GM18508 (cell line): ENCODE measurements at regions not wholly inside any gene's neighbourhood (a gene's known extent, or its start where the extent isn't known, plus 50 kb on each side); places are given as distances from the start of the nearest gene placed in this dataset.

ENCODE experiments used
- ATAC-seq: cut with Tn5 transposase; IDR thresholded peaks from one replicate; pipeline ENCODE4 v1.9.1; 2021; ENCODE audit warnings: moderate number of reproducible peaks; ENCODE audit not compliant: insufficient read depth, unreplicated experiment

GRCh38 chr4:112885897-112886296 lies 163.6 kb upstream of the ANK2 start:
- no peak for ATAC-seq

- no peak for ATAC-seq
These were observed 160.8 kb upstream of the ANK2 start for GRCh38 chr4:112888622-112889021.

- ATAC-seq = no peak
These were observed 160.3 kb upstream of the ANK2 start for GRCh38 chr4:112889199-112889598.

GRCh38 chr4:112889619-112890527 lies 159.6 kb upstream of the ANK2 start:
- no peak for ATAC-seq

- ATAC-seq = no peak
These were observed 155.0 kb upstream of the ANK2 start for GRCh38 chr4:112894480-112894879.

- ATAC-seq = no peak
These were observed 154.5 kb upstream of the ANK2 start for GRCh38 chr4:112894951-112895350.

DNA sequence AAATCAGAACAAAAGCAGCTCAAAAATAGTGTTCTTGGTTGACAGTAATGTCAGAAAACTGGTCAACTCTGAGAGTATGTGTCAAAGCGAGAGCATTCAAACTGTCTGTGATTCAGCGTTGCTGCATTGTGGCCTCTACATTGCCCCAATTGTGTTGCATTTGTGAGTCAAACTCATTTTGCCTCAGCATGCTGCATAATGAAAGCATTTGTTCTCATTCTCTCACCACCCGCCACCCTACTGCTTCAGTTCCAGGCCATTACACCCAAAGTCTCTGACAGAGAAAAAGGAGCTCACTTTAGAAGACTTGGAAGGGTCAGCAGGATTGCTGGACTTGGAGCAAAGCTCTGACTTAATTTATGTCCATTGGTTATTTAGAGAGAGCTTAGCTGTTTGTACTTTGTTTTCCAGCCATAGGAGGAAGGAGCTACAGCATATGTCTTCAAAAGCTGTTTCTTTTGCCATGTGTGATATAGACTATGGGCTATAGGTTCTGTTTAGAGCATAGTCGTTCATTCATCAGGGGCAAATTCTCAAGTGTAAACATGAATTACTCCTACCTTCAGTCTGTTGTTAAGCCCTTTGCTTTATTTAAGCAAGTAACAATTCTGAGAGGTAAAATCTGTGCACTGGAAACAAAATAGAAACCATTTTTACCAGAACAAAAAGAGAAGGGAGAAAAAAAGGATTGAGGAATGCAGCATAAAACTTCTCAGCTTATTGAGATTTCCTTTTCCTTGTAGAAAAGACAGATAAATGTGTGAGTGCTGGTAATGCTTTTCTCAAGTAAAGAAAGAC lies 153.4 kb upstream of the ANK2 start:
- no peak for ATAC-seq

DNA sequence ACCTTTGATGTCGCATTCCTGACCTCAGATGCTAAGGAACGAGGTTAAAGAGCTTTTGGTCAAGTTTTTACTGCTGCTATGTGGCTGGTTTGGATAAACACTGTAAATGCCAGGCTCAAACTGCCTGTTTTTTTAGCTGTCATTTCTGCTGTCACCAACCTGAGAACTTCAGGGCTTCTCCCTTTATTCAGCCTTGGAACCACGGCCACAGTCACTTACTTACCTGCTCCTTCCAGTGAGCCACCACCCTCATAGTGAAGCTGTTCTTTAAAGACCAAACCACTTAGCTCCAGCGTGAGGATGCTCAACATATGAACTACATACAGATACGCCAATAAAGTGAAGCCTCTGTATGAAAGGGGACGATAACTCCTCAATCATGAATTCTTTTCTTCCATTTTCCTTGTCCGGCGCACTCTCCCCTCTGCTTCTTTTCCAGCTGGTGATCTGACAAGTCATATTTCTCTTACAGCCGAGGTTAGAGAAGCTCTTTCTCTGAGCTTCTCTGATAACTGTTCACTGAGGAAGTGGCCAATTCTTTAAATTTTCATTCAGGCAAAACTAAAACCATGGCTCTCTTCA lies 152.8 kb upstream of the ANK2 start:
- no peak for ATAC-seq

DNA sequence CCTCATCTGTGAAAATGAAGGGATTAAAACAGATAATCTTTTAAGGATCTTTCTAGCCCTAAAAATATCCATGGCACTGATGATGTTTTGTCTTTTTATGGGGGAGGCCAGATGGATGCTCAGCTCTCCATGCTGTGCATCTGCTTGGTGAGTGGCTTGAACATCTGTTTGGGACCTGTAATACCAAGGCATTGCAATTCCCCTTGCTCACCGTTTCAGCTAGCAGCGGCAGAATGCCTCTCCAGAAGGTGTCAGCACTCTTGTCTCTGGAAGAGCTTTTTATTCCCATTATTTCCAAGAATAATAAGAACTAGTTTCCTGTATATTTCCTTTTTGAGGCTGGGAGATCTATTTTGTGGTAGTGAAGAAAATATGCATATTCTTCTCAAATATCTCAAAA lies 151.9 kb upstream of the ANK2 start:
- ATAC-seq = no peak

- no peak for ATAC-seq
These were observed 150.9 kb upstream of the ANK2 start for GRCh38 chr4:112898357-112899141.

- ATAC-seq = no peak
These were observed 149.0 kb upstream of the ANK2 start for GRCh38 chr4:112900416-112900815.

DNA sequence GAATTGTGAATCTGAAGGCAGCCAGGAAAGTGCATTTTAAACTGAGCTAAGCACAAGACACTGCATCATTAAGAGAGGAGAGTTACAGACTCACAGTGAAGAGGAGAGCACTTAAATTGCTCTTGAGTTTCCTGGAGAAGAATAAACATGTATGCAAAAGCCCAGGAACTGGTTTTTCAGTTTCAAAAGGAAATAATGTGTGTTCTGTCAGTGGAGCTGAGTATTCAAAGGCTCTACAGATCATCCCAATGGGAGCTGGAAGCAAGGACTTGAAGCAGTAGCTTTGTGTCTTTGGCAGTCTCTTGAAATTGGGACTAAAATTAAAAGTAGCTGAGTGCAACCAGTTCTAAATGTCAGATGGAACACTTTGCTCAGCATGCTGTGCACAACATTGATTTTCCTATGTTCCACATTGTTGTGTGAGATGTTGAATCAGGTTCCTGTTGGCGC lies 147.5 kb upstream of the ANK2 start:
- no peak for ATAC-seq

DNA sequence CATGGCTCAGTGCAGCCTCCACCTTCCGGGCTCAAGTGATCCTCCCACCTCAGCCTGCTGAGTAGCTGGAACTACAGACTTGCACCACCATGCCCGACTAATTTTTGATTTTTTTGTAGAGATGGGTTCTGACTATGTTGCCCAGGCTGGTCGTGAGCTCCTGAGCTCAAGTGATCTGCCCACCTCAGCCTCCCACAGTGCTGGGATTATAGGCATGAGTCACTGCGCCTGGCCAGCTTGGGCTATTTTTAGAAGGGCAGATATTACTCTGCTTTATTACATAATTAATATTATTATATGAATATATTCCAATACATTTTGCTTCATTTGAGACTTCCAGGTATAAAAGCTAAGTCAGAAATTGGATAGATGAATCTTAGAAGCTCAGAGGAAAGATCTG lies 143.7 kb upstream of the ANK2 start:
- no peak for ATAC-seq

DNA sequence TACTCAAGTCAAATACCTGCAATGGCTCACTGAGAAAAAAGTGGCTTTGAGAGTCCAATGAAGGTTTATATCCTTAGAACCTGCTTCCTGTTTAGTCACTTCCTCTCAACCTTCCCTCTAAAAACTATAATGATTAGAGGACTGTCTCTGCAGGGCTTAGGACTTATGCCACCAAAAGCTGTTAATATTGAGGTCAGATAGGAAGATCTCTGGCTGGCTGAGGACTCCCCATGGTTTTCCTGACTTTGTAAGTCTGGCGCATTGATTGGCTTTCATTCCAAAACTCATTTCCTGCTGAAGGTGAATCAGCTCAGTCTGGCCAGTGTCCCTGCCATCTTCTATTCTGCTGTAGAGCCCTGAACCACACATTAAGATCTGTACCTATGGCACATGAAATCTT lies 140.9 kb upstream of the ANK2 start:
- no peak for ATAC-seq

GRCh38 chr4:112910109-112910736 lies 139.2 kb upstream of the ANK2 start:
- no peak for ATAC-seq

DNA sequence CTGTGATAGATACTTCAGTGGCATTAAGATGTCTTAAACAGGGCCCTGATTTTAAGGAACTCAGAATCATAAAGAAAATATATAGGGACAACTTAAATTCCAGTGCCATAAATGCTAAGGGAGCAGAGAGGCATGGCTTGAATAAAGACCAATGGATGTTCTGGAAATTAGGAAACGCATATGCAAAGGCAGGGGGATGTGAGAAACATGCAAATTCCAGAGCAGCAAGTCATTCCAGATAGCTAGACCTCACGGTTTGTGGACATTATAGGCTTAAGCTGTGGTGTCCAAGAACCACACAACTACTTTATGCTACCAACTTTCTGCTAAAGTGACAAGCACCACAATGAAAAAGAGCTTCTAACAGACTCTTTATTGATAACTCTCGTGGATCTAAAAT lies 132.6 kb upstream of the ANK2 start:
- ATAC-seq = no peak

DNA sequence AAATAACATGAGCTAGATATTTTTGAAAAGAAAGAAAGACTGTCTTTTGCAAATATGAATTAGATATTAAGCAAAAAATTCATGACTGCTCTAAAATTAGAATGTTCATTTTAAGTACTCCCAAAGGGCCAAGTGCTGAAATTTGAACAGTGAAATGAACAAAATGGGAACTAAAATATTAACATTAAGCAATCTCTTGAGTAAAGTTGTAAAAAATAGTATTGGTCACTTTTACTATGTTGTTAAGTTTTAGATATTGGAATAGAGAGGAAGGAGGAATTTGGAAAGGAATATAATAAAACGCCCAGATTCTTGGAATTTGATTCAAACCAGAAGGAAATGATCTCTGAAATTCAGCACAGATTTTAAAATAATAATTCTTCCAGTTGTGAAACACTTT lies 125.9 kb upstream of the ANK2 start:
- ATAC-seq = no peak

GRCh38 chr4:112926819-112927218 lies 122.6 kb upstream of the ANK2 start:
- ATAC-seq = no peak

DNA sequence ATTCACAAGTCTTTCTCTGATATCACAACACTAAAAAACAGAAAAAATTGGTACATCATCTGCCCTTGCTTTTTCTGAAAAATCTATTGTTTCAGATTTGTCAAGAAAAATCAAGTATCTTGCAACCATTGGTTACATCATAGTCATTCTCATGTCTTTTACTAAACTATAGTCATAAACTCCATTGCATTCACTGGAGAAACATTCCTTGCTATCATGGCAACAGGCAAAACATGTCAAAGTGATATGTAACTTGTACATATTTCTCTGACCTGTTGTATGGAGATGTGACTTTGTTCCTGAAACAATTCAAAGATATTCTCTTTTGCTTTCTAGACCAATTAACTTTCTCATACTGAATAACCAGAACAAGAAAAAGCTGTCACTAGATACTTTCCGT lies 121.9 kb upstream of the ANK2 start:
- no peak for ATAC-seq

- no peak for ATAC-seq
These were observed 118.5 kb upstream of the ANK2 start for GRCh38 chr4:112931001-112931400.
